ENCODE measurements at regions not wholly inside any gene's neighbourhood (a gene's known extent, or its start where the extent isn't known, plus 50 kb on each side); places are given as distances from the start of the nearest gene placed in this dataset.

GRCh38 chr6:14499309-14499708 lies 381.7 kb downstream of the CD83 start:
- H3K27me3 ChIP-seq: no peaks in the 10 kb centered on the region
- no peaks in the 10 kb centered on the region for H3K4me1 ChIP-seq
- H3K9me3 ChIP-seq: no peaks in the 10 kb centered on the region
- no peak overlapping the region for H3K4me3 ChIP-seq
- 77 to 87% methylated on average over 2 to 4 of the region's 4 CpGs for WGBS, 2 donors (ENCODE audit: low coverage in 1 of 2)
- in situ Hi-C loops (cut with MboI; ENCODE audit: low pct_ligation_motif_present in 1 of 4, low pct_unique_long_range_greater_than_20kb in 1 of 4, low sequenced_read_pairs in 3 of 4): no loop called here
- intact Hi-C loops (cut with DNase I; ENCODE audit: low total_unique reads): no loop called here
- H3K36me3 ChIP-seq: no peaks in the 10 kb centered on the region
- H3K27ac ChIP-seq: no peak overlapping the region
- DNase-seq: no peak
- TF ChIP-seq CTCF (IDR thresholded peaks at IDR 0.05) (no peak), EP300 (IDR thresholded peaks at IDR 0.05; ENCODE audit: low read depth) (no peak), POLR2A (IDR thresholded peaks at IDR 0.05) (no peak), POLR2AphosphoS5 (IDR thresholded peaks at IDR 0.05) (no peak)

- H3K27me3 ChIP-seq: no peaks in the 10 kb centered on the region
- DNase-seq: no peak
- H3K4me1 ChIP-seq: no peaks in the 10 kb centered on the region
- WGBS, 2 donors (ENCODE audit: low coverage in 1 of 2): 72% methylated on average over 10 of the region's 10 CpGs; no CpG with 5 or more reads in 1 of the 2 donors
- in situ Hi-C loops (cut with MboI; ENCODE audit: low pct_ligation_motif_present in 1 of 4, low pct_unique_long_range_greater_than_20kb in 1 of 4, low sequenced_read_pairs in 3 of 4) (no loop called here), intact Hi-C loops (cut with DNase I; ENCODE audit: low total_unique reads) (no loop called here)
- H3K4me3 ChIP-seq: no peak overlapping the region
- no peak for TF ChIP-seq EP300 (IDR thresholded peaks at IDR 0.05; ENCODE audit: low read depth)
- no peak for TF ChIP-seq POLR2A (IDR thresholded peaks at IDR 0.05)
- no peak for TF ChIP-seq POLR2AphosphoS5 (IDR thresholded peaks at IDR 0.05)
- TF ChIP-seq CTCF (IDR thresholded peaks at IDR 0.05): no peak
- no peaks in the 10 kb centered on the region for H3K36me3 ChIP-seq
- H3K27ac ChIP-seq: no peak overlapping the region
- H3K9me3 ChIP-seq: no peaks in the 10 kb centered on the region
Measured at GRCh38 chr6:14499841-14500240, 382.3 kb downstream of the CD83 start.

- in situ Hi-C loops (cut with MboI; ENCODE audit: low pct_ligation_motif_present in 1 of 4, low pct_unique_long_range_greater_than_20kb in 1 of 4, low sequenced_read_pairs in 3 of 4): no loop called here
Measured at GRCh38 chr6:14500809-14501208, 383.2 kb downstream of the CD83 start.

GRCh38 chr6:14501240-14501639 lies 383.7 kb downstream of the CD83 start:
- H3K27me3 ChIP-seq: no peaks in the 10 kb centered on the region
- in situ Hi-C loops (cut with MboI; ENCODE audit: low pct_ligation_motif_present in 1 of 4, low pct_unique_long_range_greater_than_20kb in 1 of 4, low sequenced_read_pairs in 3 of 4) (no loop called here), intact Hi-C loops (cut with DNase I; ENCODE audit: low total_unique reads) (no loop called here)
- peaks cover 0 to 1% (median 0%) of the 10 kb centered on the region in 4 donors for H3K4me1 ChIP-seq
- WGBS, 2 donors (ENCODE audit: low coverage in 1 of 2): 90 to 96% methylated on average over 4 to 7 of the region's 7 CpGs
- H3K9me3 ChIP-seq: no peaks in the 10 kb centered on the region
- TF ChIP-seq EP300 (IDR thresholded peaks at IDR 0.05; ENCODE audit: low read depth): peak; percentile 45
- TF ChIP-seq POLR2A (IDR thresholded peaks at IDR 0.05): no peak
- peak in 2 of 3 donors; percentile 18 to 50 for TF ChIP-seq POLR2AphosphoS5 (IDR thresholded peaks at IDR 0.05)
- no peak for TF ChIP-seq CTCF (IDR thresholded peaks at IDR 0.05)
- H3K27ac ChIP-seq: no peak overlapping the region
- no peak for DNase-seq
- no peak overlapping the region for H3K4me3 ChIP-seq
- no peaks in the 10 kb centered on the region for H3K36me3 ChIP-seq

More at GRCh38 chr6:14500809-14501208, 383.2 kb downstream of the CD83 start:
- no peaks in the 10 kb centered on the region for H3K27me3 ChIP-seq
- H3K9me3 ChIP-seq: no peaks in the 10 kb centered on the region
- DNase-seq: no peak
- WGBS, 2 donors (ENCODE audit: low coverage in 1 of 2): 91 to 100% methylated on average over 2 of the region's 2 CpGs
- H3K36me3 ChIP-seq: no peaks in the 10 kb centered on the region
- no peaks in the 10 kb centered on the region for H3K4me1 ChIP-seq
- TF ChIP-seq CTCF (IDR thresholded peaks at IDR 0.05) (no peak), EP300 (IDR thresholded peaks at IDR 0.05; ENCODE audit: low read depth) (no peak), POLR2A (IDR thresholded peaks at IDR 0.05) (no peak), POLR2AphosphoS5 (IDR thresholded peaks at IDR 0.05) (no peak)
- intact Hi-C loops (cut with DNase I; ENCODE audit: low total_unique reads): no loop called here
- no peak overlapping the region for H3K27ac ChIP-seq
- no peak overlapping the region for H3K4me3 ChIP-seq
